HG03196 (cell line): ENCODE measurements at regions not wholly inside any gene's neighbourhood (a gene's known extent, or its start where the extent isn't known, plus 50 kb on each side); places are given as distances from the start of the nearest gene placed in this dataset.
"Not testable (repeated sequence)": the region's sequence is repeated elsewhere in the genome, so short reads cannot be mapped to it uniquely, and the experiment has no call there.

ENCODE experiments used
- ATAC-seq: cut with Tn5 transposase; IDR thresholded peaks from one replicate; pipeline ENCODE4 v1.9.1; 2021; ENCODE audit not compliant: unreplicated experiment

- ATAC-seq, result not testable (repeated sequence)
These were observed 64.8 kb downstream of the B4GALT7 start for GRCh38 chr5:177664737-177665136.

- ATAC-seq, result not testable (repeated sequence)
These were observed 65.2 kb downstream of the B4GALT7 start for GRCh38 chr5:177665172-177665571.

GRCh38 chr5:177665960-177666359, 66.0 kb downstream of the B4GALT7 start:
- not testable (repeated sequence) for ATAC-seq

DNA sequence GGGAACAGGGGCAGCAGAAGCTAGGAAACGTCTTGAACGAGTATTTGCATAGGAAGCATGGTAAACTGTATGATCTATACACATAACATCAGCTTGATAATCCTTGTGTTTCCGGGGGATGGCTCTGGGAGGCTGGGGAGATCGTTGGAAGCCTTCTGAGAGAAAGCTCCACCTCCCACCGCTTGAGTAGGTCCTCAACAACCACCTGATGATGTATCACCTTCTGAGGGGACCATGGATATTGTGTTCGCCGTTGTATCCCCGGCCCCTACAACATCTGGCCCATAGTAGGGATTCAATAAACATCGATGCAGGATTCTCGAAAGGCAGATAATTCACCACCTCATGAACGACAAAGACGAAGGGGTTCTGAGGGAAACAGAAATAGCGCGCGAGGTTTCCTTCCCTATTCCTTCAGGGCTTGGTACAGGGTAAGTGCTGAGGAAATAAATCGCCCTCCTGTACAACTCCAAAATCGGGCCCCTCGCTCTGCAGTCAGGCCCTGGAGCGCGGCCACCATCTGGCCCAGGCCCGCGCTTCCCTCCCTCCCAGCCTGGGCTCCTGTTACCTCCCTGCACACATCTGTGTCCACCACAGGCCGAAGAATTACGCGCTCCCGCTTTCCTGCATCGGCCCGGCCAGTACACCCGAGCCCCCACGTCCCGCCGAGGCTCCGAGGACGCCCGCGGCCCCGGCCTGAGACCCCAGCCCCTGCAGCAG, 71.3 kb downstream of the B4GALT7 start:
- peak; percentile 22 for ATAC-seq

DNA sequence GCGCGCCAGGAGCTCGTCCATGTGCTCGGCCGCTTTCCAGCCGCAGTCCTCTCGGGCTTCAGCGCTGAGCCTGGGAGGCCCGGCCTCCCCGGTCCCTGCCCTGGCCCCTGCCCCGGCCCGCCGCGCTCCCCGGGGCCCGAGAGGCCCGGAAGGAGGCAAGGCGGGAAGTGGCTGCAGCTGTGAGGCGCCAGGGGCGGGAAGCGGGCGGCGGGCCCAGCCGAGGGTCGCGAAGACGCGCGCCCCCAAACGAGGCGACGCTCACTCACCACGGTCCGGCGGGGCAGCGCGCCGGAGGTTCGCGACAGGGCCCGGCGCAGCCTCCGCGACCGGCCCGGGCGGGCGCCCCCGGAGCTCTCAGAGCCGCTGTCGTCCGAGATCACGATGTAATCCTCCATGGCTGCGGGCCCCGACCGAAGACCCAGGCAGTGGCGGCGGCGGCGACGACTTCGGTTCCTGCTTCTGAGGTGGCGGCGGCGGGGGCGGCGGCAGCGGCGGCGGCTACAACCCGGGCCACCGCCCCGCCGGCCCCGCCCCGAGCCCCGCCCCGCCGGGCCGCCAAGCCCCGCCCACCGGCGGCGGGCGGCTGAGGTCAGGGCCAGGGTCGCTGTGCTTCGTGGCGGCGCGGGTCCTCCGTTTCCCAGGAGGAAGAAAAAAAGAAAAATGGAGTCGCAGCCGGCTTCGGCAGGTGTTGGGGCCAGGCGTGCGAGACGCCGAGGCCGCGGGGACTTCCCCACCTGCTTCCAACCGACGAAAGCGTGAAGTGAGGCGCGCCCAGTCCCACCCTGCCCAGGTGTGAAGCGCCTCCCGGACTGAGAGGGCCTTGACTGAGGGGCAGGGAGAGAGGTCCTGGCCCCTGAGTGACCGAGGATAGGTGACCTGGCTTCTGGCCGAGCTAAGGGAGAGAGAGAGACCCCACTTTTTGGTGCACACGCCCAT, 72.1 kb downstream of the B4GALT7 start:
- peak; percentile 56 for ATAC-seq
